B cell (primary cell): ENCODE measurements at regions not wholly inside any gene's neighbourhood (a gene's known extent, or its start where the extent isn't known, plus 50 kb on each side); places are given as distances from the start of the nearest gene placed in this dataset.

Experiments
- CTCF ChIP-seq: fragments of 200-600 bp; IDR thresholded peaks from one replicate; pipeline ENCODE4 v1.8.0; 2022; ENCODE audit warnings: antibody characterized with exemption, mild to moderate bottlenecking
- EZH2 ChIP-seq: IDR thresholded peaks from 2 replicates; pipeline ENCODE4 v1.6.1; 2012; ENCODE audit warnings: borderline replicate concordance, low read depth, mild to moderate bottlenecking, moderate library complexity, low read length; ENCODE audit not compliant: insufficient read depth, poor library complexity, severe bottlenecking

GRCh38 chr3:144344925-144345548, 373.4 kb downstream of the DIPK2A start:
- no peak for TF ChIP-seq EZH2
- no peak for TF ChIP-seq CTCF
